ENCODE measurements at regions not wholly inside any gene's neighbourhood (a gene's known extent, or its start where the extent isn't known, plus 50 kb on each side); places are given as distances from the start of the nearest gene placed in this dataset.

DNA sequence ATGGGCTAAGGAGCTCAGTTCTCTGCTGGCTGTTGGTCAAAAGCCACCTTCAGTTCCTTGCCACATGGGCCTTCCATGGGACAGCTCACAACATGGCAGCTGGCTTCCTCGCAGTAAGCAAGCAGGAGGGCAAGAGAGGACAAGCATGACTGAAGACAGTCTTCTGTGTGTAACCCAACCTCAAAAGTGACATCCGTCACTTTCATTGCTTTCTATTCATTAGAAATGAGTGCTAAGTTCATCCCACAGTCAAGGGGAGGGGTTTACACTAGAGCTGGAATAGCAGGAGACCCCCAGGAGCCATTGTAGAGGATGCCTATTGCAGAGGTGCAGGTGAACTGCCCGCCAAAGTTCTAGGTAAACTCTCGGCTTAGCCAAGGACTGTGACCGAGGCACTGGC lies 163.3 kb downstream of the NUFIP1 start:
- TF ChIP-seq, protein P1, sequence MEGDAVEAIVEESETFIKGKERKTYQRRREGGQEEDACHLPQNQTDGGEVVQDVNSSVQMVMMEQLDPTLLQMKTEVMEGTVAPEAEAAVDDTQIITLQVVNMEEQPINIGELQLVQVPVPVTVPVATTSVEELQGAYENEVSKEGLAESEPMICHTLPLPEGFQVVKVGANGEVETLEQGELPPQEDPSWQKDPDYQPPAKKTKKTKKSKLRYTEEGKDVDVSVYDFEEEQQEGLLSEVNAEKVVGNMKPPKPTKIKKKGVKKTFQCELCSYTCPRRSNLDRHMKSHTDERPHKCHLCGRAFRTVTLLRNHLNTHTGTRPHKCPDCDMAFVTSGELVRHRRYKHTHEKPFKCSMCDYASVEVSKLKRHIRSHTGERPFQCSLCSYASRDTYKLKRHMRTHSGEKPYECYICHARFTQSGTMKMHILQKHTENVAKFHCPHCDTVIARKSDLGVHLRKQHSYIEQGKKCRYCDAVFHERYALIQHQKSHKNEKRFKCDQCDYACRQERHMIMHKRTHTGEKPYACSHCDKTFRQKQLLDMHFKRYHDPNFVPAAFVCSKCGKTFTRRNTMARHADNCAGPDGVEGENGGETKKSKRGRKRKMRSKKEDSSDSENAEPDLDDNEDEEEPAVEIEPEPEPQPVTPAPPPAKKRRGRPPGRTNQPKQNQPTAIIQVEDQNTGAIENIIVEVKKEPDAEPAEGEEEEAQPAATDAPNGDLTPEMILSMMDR (CRISPR knock-in tag; IDR thresholded peaks at IDR 0.05), result no peak
- TF ChIP-seq POLR2A (IDR thresholded peaks at IDR 0.05; ENCODE audit: insufficient read depth in 1 of 2, low read depth in 2 of 2, low read length in 2 of 2) (no peak), JUND (CRISPR knock-in tag; IDR thresholded peaks at IDR 0.05) (no peak), ZNF382 (CRISPR knock-in tag; IDR thresholded peaks at IDR 0.05; ENCODE audit: borderline replicate concordance) (no peak), RXRA (CRISPR knock-in tag; IDR thresholded peaks at IDR 0.05) (no peak), ELF1 (CRISPR knock-in tag; IDR thresholded peaks at IDR 0.05) (no peak), NFYB (CRISPR knock-in tag; IDR thresholded peaks at IDR 0.05) (no peak), KDM4B (CRISPR knock-in tag; IDR thresholded peaks at IDR 0.05) (no peak), HOXA9 (CRISPR knock-in tag; IDR thresholded peaks at IDR 0.05; ENCODE audit: borderline replicate concordance) (no peak)
- TF ChIP-seq, protein P2, sequence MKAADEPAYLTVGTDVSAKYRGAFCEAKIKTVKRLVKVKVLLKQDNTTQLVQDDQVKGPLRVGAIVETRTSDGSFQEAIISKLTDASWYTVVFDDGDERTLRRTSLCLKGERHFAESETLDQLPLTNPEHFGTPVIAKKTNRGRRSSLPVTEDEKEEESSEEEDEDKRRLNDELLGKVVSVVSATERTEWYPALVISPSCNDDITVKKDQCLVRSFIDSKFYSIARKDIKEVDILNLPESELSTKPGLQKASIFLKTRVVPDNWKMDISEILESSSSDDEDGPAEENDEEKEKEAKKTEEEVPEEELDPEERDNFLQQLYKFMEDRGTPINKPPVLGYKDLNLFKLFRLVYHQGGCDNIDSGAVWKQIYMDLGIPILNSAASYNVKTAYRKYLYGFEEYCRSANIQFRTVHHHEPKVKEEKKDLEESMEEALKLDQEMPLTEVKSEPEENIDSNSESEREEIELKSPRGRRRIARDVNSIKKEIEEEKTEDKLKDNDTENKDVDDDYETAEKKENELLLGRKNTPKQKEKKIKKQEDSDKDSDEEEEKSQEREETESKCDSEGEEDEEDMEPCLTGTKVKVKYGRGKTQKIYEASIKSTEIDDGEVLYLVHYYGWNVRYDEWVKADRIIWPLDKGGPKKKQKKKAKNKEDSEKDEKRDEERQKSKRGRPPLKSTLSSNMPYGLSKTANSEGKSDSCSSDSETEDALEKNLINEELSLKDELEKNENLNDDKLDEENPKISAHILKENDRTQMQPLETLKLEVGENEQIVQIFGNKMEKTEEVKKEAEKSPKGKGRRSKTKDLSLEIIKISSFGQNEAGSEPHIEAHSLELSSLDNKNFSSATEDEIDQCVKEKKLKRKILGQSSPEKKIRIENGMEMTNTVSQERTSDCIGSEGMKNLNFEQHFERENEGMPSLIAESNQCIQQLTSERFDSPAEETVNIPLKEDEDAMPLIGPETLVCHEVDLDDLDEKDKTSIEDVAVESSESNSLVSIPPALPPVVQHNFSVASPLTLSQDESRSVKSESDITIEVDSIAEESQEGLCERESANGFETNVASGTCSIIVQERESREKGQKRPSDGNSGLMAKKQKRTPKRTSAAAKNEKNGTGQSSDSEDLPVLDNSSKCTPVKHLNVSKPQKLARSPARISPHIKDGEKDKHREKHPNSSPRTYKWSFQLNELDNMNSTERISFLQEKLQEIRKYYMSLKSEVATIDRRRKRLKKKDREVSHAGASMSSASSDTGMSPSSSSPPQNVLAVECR (CRISPR knock-in tag; IDR thresholded peaks at IDR 0.05; ENCODE audit: borderline replicate concordance), result no peak
- TF ChIP-seq, protein P3, sequence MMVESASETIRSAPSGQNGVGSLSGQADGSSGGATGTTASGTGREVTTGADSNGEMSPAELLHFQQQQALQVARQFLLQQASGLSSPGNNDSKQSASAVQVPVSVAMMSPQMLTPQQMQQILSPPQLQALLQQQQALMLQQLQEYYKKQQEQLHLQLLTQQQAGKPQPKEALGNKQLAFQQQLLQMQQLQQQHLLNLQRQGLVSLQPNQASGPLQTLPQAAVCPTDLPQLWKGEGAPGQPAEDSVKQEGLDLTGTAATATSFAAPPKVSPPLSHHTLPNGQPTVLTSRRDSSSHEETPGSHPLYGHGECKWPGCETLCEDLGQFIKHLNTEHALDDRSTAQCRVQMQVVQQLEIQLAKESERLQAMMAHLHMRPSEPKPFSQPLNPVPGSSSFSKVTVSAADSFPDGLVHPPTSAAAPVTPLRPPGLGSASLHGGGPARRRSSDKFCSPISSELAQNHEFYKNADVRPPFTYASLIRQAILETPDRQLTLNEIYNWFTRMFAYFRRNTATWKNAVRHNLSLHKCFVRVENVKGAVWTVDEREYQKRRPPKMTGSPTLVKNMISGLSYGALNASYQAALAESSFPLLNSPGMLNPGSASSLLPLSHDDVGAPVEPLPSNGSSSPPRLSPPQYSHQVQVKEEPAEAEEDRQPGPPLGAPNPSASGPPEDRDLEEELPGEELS (CRISPR knock-in tag; IDR thresholded peaks at IDR 0.05), result no peak
